ENCODE measurements at regions not wholly inside any gene's neighbourhood (a gene's known extent, or its start where the extent isn't known, plus 50 kb on each side); places are given as distances from the start of the nearest gene placed in this dataset.
A peak's percentile ranks its signal among the peaks of the same experiment; 100 is the strongest.
"Not testable (repeated sequence)": the region's sequence is repeated elsewhere in the genome, so short reads cannot be mapped to it uniquely, and the experiment has no call there.

DNA sequence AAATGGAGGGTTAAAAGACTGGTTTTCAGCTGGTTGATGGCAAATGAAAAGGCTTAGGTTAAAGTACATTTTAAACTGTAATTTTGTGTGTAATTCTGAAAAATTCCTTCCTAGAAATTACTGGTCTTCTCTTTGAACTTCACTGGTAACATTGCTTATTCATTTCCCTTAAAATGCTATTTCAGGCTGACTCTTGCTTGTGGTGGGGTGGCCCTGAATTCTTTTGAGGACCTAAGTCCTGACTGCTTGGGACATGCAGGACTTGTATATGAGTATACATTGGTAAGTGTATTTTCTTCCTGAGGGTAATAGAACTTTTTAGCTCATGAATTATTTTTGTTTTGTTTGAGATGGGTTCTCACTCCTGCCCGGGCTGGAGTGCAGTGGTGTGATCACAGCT is 63.0 kb upstream of the ERV3-1 start:
- not testable (repeated sequence) for H3K9me3 Mint-ChIP-seq, ATAC-seq, H3K27me3 Mint-ChIP-seq, H3K4me3 Mint-ChIP-seq, H3K27ac Mint-ChIP-seq, DNase-seq
- H3K4me1 Mint-ChIP-seq, result peaks cover 10% of the 10 kb centered on the region

DNA sequence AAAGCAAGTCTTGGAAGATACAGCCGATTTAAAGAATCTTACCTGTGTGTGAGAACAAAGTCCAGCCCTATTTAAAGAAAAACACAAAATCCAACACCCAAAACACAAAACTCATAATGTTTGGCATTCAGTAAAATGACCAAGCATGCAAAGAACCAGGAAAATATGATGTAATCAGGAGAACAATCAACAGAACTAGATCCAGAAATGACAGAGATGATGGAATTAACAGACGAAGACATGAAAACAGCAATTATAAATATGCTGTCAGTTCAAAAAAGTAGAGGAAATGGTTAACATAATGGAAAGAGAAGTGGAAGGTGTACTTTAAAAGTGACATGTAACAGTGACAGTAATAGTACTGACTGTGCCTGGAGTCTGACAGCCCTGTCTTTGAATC is 56.1 kb upstream of the ERV3-1 start:
- not testable (repeated sequence) for DNase-seq, H3K27me3 Mint-ChIP-seq, ATAC-seq, H3K4me3 Mint-ChIP-seq, H3K9me3 Mint-ChIP-seq, H3K4me1 Mint-ChIP-seq
- H3K27ac Mint-ChIP-seq, result peak overlapping the region in 1 of 2 donors; percentile 68

DNA sequence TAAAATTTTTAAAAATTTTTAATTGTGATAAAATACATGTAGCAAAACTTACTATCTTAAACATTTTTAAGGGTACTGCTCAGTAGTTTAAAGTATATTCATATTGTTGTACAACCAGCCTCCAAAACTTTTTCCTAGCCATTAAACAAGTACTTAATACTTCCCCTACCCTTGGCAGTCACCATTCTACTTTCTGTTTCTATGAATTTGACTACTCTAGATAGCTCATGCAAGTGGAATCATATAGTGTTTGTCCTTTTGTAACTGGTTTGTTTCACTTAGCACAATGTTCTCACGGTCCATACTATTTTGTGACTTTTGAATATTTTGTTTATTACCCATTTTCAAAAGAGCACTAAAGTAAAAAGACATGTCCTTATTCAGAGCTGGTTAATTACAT is 52.8 kb upstream of the ERV3-1 start:
- not testable (repeated sequence) for ATAC-seq, DNase-seq, H3K27ac Mint-ChIP-seq, H3K27me3 Mint-ChIP-seq, H3K4me3 Mint-ChIP-seq, H3K9me3 Mint-ChIP-seq, H3K4me1 Mint-ChIP-seq

Measured in stimulated activated naive CD8-positive, alpha-beta T cell treated with anti-CD3 and anti-CD28 coated beads, Interleukin-15, amount 100 ng/mL, for 72 hours (primary cell).